ENCODE measurements at regions not wholly inside any gene's neighbourhood (a gene's known extent, or its start where the extent isn't known, plus 50 kb on each side); places are given as distances from the start of the nearest gene placed in this dataset.

GRCh38 chr13:102928941-102929675 lies 83.3 kb downstream of the ERCC5 start (continued):
- TF ChIP-seq YY1 (IDR thresholded peaks at IDR 0.05; ENCODE audit: low read depth, low read length) (no peak), PHF8 (conservative IDR thresholded peaks at IDR 0.05; ENCODE audit: low read depth, low read length) (no peak), POU5F1 (IDR thresholded peaks at IDR 0.05; ENCODE audit: low read depth, low read length) (no peak), GABPA (IDR thresholded peaks at IDR 0.05; ENCODE audit: borderline replicate concordance, insufficient read depth, low read length) (no peak), E2F6 (IDR thresholded peaks at IDR 0.05) (no peak), RBBP5 (IDR thresholded peaks at IDR 0.05; ENCODE audit: borderline replicate concordance, low read depth, low read length) (no peak)

All from H1 (cell line).